Smooth muscle cell (in vitro differentiated cells): ENCODE measurements at regions not wholly inside any gene's neighbourhood (a gene's known extent, or its start where the extent isn't known, plus 50 kb on each side); places are given as distances from the start of the nearest gene placed in this dataset.

Experiments
- DNase-seq: peaks from one replicate; lab custom pipeline; 2025; ENCODE audit not compliant: unreplicated experiment; lab: John Stamatoyannopoulos, UW
- H2AFZ ChIP-seq: fragments of 200-600 bp; sonication (generic); 2 replicates; pipeline ENCODE4 v1.6.0; 2016; ENCODE audit warnings: antibody characterized with exemption, low read depth, mild to moderate bottlenecking
- H3F3A ChIP-seq: fragments of 200-600 bp; sonication (generic); 2 replicates; pipeline ENCODE4 v1.6.0; 2017; ENCODE audit warnings: antibody characterized with exemption, low read depth
- H3K27ac ChIP-seq: fragments of 200-600 bp; sonication (generic); 2 replicates; pipeline ENCODE4 v1.5.1; 2016; ENCODE audit warnings: low read depth, mild to moderate bottlenecking
- H3K27me3 ChIP-seq: fragments of 200-600 bp; sonication (generic); 2 replicates; pipeline ENCODE4 v1.6.1; 2016; ENCODE audit warnings: low read depth, mild to moderate bottlenecking
- H3K36me3 ChIP-seq: fragments of 200-600 bp; sonication (generic); 2 replicates; pipeline ENCODE4 v1.5.1; 2016; ENCODE audit warnings: low read depth
- H3K4me1 ChIP-seq: fragments of 200-600 bp; sonication (generic); 2 replicates; pipeline ENCODE4 v1.5.1; 2016; ENCODE audit warnings: low read depth
- H3K4me2 ChIP-seq: fragments of 200-600 bp; sonication (generic); 2 replicates; pipeline ENCODE4 v1.6.0; 2016; ENCODE audit warnings: mild to moderate bottlenecking
- H3K4me3 ChIP-seq: fragments of 200-600 bp; sonication (generic); 2 replicates; pipeline ENCODE4 v1.5.1; 2016; ENCODE audit warnings: mild to moderate bottlenecking
- H3K79me2 ChIP-seq: fragments of 200-600 bp; sonication (generic); 2 replicates; pipeline ENCODE4 v1.6.0; 2016; ENCODE audit warnings: low read depth, mild to moderate bottlenecking
- H3K9ac ChIP-seq: fragments of 200-600 bp; sonication (generic); 2 replicates; pipeline ENCODE4 v1.6.0; 2016; ENCODE audit warnings: low read depth
- H3K9me3 ChIP-seq: fragments of 200-600 bp; sonication (generic); replicated peaks from 2 replicates; pipeline ENCODE4 v1.5.1; 2016; ENCODE audit warnings: low read depth
- H4K20me1 ChIP-seq: fragments of 200-600 bp; sonication (generic); 2 replicates; pipeline ENCODE4 v1.6.0; 2016; ENCODE audit warnings: low read depth
- CTCF ChIP-seq: fragments of 200-600 bp; sonication (generic); IDR thresholded peaks from 2 replicates; pipeline ENCODE4 v1.5.1; 2017; ENCODE audit warnings: borderline replicate concordance, mild to moderate bottlenecking, antibody characterized with exemption; ENCODE audit not compliant: insufficient read depth, poor library complexity, severe bottlenecking
- WGBS: methylation state at CpG from one replicate; pipeline ENCODE4 v1.1.7; 2016; ENCODE audit warnings: low lambda C conversion rate; 5-methylcytosine and 5-hydroxymethylcytosine counted together

GRCh38 chr2:239700686-239701345 lies 300.0 kb upstream of the HDAC4 start:
- Histone ChIP-seq H3K27me3 (no peaks in the 10 kb centered on the region), H3K79me2 (no peaks in the 10 kb centered on the region), H3K9me3 (peaks cover 3% of the 10 kb centered on the region), H3K9ac (no peak overlapping the region), H3K36me3 (no peaks in the 10 kb centered on the region), H3K4me1 (no peaks in the 10 kb centered on the region), H3F3A (no peaks in the 10 kb centered on the region), H3K4me2 (no peak overlapping the region), H4K20me1 (no peaks in the 10 kb centered on the region), H3K27ac (no peak overlapping the region), H2AFZ (no peak overlapping the region), H3K4me3 (no peak overlapping the region)
- no peak for DNase-seq
- no peak for TF ChIP-seq CTCF
- WGBS, result 89% methylated on average over 10 of the region's 10 CpGs

- Histone ChIP-seq H3F3A (no peaks in the 10 kb centered on the region), H3K4me3 (no peak overlapping the region), H3K9me3 (peaks cover 3% of the 10 kb centered on the region), H3K79me2 (no peaks in the 10 kb centered on the region), H3K36me3 (no peaks in the 10 kb centered on the region), H3K4me1 (no peaks in the 10 kb centered on the region), H3K27ac (no peak overlapping the region), H3K9ac (no peak overlapping the region), H2AFZ (no peak overlapping the region), H3K27me3 (no peaks in the 10 kb centered on the region), H4K20me1 (no peaks in the 10 kb centered on the region), H3K4me2 (no peak overlapping the region)
- TF ChIP-seq CTCF, result no peak
- 87% methylated on average over 18 of the region's 22 CpGs for WGBS
- no peak for DNase-seq
Measured at GRCh38 chr2:239697399-239698164, 296.8 kb upstream of the HDAC4 start.

- no peaks in the 10 kb centered on the region for H3K27me3 ChIP-seq
- H3K4me1 ChIP-seq, result no peaks in the 10 kb centered on the region
- TF ChIP-seq CTCF, result no peak
- no peaks in the 10 kb centered on the region for H3K36me3 ChIP-seq
- H3F3A ChIP-seq, result no peaks in the 10 kb centered on the region
- DNase-seq, result no peak
- H3K9me3 ChIP-seq, result peaks cover 3% of the 10 kb centered on the region
- H4K20me1 ChIP-seq, result no peaks in the 10 kb centered on the region
- H3K79me2 ChIP-seq, result no peaks in the 10 kb centered on the region
- 89% methylated on average over 13 of the region's 13 CpGs for WGBS
- no peak overlapping the region for H3K4me2 ChIP-seq
- no peak overlapping the region for H2AFZ ChIP-seq
- no peak overlapping the region for H3K27ac ChIP-seq
- H3K9ac ChIP-seq, result no peak overlapping the region
- no peak overlapping the region for H3K4me3 ChIP-seq
Measured at GRCh38 chr2:239696559-239697207, 295.9 kb upstream of the HDAC4 start.
